ENCODE measurements at regions not wholly inside any gene's neighbourhood (a gene's known extent, or its start where the extent isn't known, plus 50 kb on each side); places are given as distances from the start of the nearest gene placed in this dataset.
A peak's percentile ranks its signal among the peaks of the same experiment; 100 is the strongest.
"Not testable (repeated sequence)": the region's sequence is repeated elsewhere in the genome, so short reads cannot be mapped to it uniquely, and the experiment has no call there.

GRCh38 chr12:9448648-9449047 lies 159.1 kb downstream of the KLRB1 start:
- not testable (repeated sequence) for DNase-seq

GRCh38 chr12:9447791-9448614 lies 159.7 kb downstream of the KLRB1 start:
- DNase-seq, result peak; percentile 68

- DNase-seq, result not testable (repeated sequence)
Observed at GRCh38 chr12:9446883-9447761, 160.6 kb downstream of the KLRB1 start.

- DNase-seq, result not testable (repeated sequence)
Observed at GRCh38 chr12:9440428-9440827, 167.3 kb downstream of the KLRB1 start.

- DNase-seq, result not testable (repeated sequence)
Observed at GRCh38 chr12:9435682-9436081, 172.0 kb downstream of the KLRB1 start.

- DNase-seq, result not testable (repeated sequence)
Observed at GRCh38 chr12:9430385-9430784, 177.3 kb downstream of the KLRB1 start.

- not testable (repeated sequence) for DNase-seq
Observed at GRCh38 chr12:9428856-9429255, 178.9 kb downstream of the KLRB1 start.

- DNase-seq, result not testable (repeated sequence)
Observed at GRCh38 chr12:9425429-9425828, 182.3 kb downstream of the KLRB1 start.

- DNase-seq, result not testable (repeated sequence)
Observed at GRCh38 chr12:9424175-9424740, 183.5 kb downstream of the KLRB1 start.

GRCh38 chr12:9422689-9423088 lies 185.0 kb downstream of the KLRB1 start:
- DNase-seq, result not testable (repeated sequence)

- DNase-seq, result not testable (repeated sequence)
Observed at GRCh38 chr12:9421520-9422086, 186.1 kb downstream of the KLRB1 start.

GRCh38 chr12:9420817-9421519 lies 186.7 kb downstream of the KLRB1 start:
- not testable (repeated sequence) for DNase-seq

GRCh38 chr12:9418669-9419041 lies 189.1 kb downstream of the KLRB1 start:
- not testable (repeated sequence) for DNase-seq

- DNase-seq, result not testable (repeated sequence)
Observed at GRCh38 chr12:9417947-9418668, 189.6 kb downstream of the KLRB1 start.

- not testable (repeated sequence) for DNase-seq
Observed at GRCh38 chr12:9417341-9417740, 190.4 kb downstream of the KLRB1 start.

GRCh38 chr12:9416346-9416745 lies 191.4 kb downstream of the KLRB1 start:
- not testable (repeated sequence) for DNase-seq

- DNase-seq, result not testable (repeated sequence)
Observed at GRCh38 chr12:9415898-9416297, 191.8 kb downstream of the KLRB1 start.

- DNase-seq, result not testable (repeated sequence)
Observed at GRCh38 chr12:9413862-9414261, 193.9 kb downstream of the KLRB1 start.

- not testable (repeated sequence) for DNase-seq
Observed at GRCh38 chr12:9412459-9412858, 195.3 kb downstream of the KLRB1 start.

- not testable (repeated sequence) for DNase-seq
Observed at GRCh38 chr12:9411616-9412268, 196.0 kb downstream of the KLRB1 start.

- DNase-seq, result not testable (repeated sequence)
Observed at GRCh38 chr12:9407425-9407748, 199.2 kb upstream of the PZP start.

Measured in NCI-H2171 treated with DMSO at 0.1 percent for 48 hours (cell line).